ENCODE measurements at regions not wholly inside any gene's neighbourhood (a gene's known extent, or its start where the extent isn't known, plus 50 kb on each side); places are given as distances from the start of the nearest gene placed in this dataset.

DNA sequence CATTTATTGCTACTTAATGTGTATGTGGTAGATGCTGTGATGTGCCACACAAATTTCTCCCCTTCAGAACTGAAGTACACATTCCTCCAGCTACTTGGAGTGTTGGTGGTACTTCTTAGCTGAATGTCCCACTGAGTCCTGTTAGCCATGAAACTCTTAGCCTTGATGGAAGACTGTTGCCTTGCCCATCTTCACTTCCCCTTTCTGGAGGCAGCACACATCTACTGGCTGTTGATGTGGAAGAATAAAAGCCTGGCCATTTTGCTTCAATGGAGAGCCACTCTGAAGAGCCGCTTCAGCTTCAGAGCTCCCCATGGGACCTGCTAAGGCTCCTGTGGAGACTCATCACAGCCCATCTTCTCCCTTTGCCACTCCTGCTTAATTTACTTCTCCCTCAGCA lies 157.7 kb upstream of the PITX2 start:
- DNase-seq = no peak

DNA sequence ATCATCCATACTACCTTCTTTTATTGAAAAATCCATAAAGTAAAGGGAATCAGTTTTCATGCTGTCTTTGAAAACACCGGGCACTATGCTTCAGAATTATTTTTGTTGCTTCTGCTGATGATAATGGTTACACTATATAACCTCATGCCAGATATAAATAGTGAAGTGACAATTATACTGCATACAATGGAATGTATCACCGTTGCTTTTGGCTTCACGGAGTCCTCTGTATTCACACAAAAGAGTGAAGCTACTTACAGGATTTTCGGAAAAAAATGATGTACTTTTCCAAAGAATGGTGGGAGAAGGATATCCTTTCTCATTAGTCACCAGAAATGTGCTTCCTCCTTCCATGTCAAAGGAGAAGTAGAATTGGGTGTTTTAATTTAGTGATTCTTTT lies 159.1 kb upstream of the PITX2 start:
- no peak for DNase-seq

DNA sequence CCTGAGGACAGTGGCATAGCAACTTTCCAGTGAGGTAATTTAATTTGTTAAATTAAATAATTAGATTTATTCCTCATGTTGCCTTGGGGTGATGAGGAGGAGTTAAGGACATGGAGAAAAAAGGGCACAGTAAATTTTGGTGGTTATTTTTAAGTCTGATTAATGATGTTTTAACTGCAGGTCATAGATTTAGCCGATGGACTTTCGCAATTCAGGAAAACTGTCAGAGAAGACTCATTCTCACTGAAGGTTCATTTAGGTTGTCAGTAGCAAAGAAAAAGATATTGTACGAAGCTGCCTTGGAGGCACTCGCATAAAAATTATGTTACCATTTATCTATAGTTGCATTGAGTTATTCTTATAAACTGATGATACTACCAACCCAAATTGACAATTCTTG lies 164.2 kb upstream of the PITX2 start:
- DNase-seq = no peak

DNA sequence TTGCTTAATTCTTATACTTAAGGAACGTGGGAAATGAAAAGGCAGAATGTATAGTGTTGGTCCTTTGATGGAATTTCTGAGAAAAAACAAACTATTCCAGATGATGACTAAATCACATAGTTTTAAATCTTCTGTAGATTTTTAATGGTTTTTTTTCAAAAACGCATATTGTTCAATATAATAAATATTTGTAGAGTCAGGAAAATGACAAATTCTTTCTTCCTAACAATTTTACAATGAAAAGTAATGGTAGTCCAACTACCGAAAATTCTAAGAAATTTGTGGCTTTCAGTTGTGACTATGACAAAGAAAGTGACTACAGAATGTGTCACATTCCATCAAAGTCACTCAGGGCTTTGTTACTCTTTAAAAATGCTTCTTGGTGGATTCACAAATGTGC lies 164.8 kb upstream of the PITX2 start:
- no peak for DNase-seq

DNA sequence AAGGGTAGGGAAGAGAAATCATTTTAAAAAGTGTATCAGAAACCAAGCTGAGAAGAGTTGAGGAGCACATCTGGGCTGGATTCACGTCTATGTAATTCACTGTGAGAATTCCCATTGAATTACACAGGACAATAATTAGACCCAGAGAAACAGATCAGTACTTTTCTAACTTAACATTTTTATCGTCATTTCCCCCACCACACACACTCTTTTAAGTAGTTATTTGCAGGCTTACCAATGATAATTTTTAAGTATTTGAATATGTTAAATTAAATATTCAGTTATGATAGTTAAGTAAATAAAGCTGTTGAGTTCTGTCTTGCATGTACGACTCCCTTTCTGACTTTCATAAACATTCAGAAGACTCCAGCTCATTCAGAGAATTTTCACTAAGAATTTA lies 165.4 kb upstream of the PITX2 start:
- DNase-seq = no peak

DNA sequence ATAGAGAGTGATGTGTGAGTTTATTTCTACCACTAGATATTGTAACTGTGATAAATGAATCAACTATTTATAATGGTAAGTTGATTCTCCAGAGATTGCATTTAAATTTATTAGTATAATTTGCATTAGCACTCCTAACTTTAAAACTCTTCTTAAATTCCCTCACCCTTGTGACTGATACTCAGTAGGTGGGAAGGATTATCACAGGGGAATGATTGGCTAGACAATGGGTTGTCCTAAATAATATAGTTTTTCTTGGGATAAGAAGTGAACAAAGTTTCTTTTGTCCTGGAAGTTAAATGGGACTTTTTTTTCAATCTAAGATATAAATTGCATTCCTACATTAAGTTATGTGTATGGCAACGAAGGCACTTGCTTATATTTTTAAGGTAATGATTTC lies 169.2 kb upstream of the PITX2 start:
- DNase-seq = no peak

DNA sequence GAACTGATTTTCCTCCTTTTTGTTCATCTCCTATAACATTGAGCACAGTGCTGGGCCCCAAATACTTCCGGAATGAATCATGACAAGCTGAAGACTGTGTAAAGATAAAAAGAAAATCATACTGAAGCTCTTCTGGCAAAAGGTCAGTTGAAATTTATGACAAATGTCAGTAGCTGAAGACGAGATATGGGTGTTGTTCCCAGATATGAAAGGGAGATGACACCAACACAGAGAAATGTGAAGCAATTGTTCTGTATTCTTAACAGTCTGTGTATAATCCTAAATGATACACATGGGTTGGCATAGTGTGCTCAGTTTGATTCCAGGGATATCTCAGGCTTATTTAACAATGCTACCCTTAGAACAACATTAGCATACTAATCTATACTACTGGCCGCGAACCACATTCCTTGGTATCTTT lies 170.5 kb upstream of the PITX2 start:
- DNase-seq = no peak

DNA sequence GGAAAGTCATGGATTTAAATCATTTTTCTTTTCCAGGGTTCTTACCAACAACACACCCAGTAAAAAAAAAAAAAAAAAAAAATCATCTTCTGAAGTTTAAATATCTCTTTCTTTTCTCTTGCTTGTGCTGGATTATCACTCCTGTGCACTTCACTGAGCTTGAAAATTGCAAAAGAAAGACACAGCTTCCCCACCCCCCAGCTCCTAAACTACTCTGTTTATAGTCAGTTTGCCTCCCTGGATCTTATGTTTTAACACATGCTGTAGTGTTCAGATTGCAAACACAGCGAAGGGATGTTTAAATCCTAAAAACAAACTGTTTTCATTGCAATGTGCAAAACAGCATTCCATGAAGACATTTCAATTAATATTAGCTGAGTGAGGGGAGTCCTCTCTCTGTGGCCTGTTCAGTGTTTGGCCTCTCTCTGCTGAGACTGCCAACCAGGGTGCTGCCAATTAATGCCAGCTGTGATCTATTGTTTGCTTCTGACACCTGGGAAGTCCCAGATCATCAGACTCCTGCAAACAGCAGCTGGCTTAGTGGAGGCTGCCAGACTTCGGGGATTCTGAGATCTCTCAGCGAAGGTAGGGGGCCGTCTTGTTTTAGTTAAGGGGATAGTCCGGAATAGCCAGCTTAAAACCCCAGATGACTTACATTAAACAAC lies 171.1 kb upstream of the PITX2 start:
- no peak for DNase-seq

DNA sequence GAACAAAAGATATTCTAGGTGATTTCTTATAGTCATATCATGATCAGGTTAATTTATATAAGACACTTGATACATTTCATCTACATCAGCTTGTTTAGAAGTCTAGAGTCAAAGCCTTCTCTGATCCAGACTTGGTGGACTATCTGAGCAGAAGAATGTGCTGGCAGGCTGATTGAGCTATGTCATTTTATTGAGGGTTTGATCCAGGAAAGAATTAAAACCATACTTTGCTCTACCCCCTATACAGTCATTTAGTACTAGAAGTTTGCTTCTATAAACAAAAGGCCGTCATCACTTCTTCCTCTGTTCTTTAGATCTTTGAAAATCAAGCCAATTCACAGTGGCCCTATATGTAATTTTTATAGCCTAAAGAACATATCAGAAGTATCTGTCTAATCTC lies 173.1 kb upstream of the PITX2 start:
- no peak for DNase-seq

DNA sequence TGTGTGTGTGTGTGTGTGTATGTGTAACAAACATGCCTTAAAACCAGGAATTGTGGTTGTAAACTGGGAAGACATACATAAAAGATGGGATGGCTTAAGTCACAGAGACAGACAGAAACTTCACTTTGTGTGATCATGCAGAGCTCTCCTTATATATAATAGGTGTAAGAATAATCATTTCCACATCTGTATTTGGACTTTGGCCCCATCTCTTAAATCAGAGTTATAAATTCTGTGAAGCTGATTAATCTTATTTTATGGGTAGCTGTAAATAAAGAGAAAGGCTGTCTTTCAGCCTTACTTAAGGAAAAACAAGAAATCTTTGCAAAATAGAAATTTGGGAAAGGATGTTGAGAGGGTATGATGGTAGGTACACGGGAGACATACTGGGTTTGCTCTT lies 174.6 kb upstream of the PITX2 start:
- no peak for DNase-seq

DNA sequence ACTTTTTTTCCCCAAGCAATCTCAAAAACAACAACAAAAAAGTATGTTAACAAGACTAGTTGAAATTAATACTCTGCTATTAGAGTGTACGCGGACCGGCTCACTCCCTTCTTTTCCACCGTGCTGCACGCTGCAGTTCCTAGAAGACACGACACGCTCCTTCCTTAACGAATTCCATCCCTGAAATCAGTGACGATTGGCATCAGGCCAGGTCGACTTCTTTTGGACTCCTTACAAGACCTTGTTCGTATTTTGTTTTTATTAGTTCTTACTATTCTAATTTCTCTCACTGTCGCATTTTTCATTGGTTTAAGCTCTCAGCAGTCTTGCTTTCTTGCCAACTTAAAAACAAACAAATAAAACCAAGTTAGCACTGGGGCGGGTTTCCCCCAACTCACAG lies 175.8 kb upstream of the PITX2 start:
- DNase-seq = no peak

DNA sequence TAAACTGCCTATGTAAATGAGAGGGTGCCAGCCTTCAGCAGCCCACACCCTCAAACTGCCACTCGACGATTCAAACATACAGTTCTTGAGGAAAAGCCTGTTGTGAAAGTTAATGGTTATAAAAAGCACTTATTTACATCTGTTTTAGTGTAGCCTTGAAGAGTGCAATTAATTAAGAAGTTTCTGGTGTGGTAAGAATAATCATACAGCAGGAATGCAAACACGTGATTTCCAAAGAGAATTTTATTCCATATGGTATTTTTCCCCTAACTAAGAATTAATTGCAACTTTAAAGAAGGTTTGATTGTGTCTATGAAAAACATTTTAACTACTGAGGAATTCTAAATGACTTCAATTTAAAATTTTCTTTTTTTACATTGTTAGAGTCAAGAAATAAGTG lies 176.3 kb upstream of the PITX2 start:
- no peak for DNase-seq

DNA sequence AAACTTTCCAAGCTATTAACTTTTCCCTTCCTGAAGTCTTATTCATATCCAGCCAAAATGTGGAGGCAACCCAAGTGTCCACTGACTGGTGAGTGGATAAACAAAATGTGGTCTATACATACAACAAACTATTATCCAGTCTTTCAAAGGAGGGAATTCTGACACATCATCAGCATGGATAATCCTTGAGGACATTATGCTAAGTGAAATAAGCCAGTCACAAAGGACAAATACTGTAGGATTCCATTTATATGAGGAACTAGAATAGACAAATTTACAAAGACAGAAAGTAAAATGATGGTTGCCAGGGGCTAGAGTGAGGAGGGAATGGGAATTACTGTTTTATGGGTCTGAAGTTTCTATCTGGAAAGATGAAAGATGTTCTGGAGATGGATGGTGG lies 178.7 kb upstream of the PITX2 start:
- no peak for DNase-seq

DNA sequence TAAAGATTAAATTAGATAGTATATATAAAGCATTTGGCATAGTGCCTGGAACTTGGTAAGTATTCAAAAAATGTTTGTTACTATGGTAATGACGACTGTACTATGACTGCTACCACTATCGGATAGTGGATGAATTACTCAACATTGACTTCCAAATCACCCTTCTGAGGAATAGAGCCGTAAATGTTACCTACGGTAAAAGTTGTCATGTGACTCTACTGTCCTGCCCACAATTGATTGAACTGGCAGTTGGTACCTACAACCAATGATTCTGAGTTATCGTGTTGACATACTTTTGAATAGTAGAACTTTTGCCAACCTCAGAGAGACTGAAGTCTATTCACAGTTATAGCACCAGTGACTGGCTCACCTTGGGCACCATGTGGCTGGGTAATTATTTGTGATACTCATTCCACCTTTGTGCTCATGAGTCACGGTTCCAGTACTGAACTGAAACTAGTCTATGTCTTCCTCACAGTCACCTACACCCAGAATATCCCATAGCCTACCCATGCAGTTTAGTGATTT lies 185.5 kb upstream of the PITX2 start:
- DNase-seq = no peak

DNA sequence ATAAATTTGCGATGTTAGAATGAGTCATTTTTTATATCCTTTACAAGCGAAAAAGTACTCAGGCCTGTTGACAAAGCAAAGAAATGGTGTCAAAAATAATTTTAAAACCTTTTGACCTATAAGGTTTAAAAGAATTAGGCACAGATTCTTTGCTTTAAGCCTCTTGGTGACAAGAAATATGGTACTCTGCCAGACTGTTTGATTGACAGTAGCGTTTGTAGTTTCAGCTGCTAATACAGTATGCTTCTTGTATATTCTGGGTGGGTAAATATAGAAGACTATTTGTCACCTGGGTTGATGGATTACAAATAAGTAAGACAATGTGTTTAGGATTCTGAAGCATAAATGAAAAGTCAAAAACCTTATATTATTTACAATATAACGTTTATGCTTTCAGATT lies 193.1 kb upstream of the PITX2 start:
- no peak for DNase-seq

DNA sequence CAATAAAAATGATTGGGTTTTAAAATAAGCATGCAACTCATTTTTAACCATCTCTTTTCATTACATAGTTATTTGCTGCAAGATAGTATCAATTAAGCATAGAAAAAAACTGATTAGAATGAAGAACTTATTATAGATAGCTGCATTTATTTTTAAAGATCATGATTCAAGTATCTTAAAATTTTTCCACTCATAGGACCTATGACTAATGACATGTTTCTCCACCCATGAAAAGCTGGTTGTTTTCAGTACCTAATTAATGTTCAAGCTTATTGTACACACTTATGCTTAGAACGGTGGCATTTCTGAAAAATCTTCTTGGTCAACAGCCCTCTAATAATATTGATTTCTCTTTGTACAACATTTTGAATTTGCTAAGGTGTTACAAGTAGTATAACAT lies 193.5 kb upstream of the PITX2 start:
- DNase-seq = no peak

DNA sequence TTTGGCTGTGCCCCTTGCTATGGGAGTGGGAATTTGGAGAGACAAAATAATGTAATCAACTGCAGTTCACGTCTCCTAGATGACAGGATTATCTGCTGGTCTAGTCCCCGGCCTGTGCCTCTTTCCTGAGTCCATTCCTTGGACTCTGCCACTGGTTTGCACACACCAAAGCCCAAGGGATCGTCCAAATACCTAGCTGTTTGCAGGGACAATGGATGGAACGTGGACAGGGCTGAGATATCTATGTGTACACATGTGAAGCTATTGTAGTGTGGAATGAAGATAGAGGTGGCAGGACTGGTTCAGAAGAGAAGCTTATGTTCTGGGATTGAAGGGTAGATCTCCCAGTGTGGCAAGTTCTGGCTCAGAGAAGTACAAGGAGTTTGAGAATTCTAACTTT lies 198.3 kb upstream of the PITX2 start:
- no peak for DNase-seq

DNA sequence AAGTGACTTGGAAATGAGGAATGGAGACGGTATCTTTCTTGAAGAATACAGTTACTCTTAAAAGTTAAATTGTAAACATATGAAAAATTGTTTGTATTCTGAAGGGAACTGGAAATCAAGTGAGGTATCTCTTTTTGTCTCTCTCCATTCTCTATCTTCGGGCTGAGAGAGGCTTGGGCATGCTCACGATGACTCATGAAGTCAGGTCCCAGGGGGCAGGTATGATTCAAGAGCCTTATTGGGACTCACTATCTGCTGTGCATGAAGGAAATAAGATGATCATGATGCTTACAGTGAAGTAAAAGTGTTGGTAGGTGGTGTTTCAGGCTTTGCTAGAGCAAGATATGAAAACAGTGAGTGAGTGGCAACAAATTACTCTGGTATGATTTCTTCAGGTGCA lies 200.4 kb upstream of the PITX2 start:
- no peak for DNase-seq

DNA sequence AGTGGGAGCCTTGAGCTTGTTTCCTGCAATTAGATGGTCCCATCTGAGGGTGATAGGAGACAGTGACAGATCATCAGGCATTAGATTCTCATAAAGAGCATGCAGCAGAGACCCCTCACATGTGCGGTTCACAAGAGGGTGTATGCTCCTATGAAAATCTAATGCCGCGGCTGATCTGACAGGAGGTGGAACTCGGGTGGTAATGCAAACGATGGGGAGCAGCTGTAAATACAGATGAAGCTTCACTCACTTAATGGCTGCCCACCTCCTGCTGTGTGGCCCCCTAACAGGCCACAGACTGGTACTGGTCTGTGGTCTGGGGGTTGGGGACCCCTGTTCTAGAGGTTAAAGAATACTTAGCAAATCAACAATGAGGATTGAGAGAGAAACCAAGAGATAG lies 201.5 kb upstream of the PITX2 start:
- no peak for DNase-seq

DNA sequence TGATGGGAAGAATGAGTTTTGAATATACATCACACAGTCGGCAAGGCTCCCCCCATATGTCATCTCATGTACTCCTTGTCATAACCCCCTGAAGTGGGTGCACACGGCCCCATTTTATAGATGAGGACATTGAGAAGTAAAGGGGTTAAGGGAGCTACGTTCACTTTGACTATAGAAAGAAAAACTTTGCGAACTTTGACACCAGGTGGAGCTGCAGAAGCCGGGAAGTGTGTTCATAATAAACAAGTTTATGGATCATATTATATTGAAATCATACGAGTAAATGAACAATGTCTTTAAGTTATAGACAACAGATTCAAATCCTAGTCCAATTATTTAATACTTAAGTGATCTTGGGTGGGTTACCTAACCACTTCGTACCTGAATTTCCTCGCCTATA lies 203.8 kb upstream of the PITX2 start:
- DNase-seq = no peak

DNA sequence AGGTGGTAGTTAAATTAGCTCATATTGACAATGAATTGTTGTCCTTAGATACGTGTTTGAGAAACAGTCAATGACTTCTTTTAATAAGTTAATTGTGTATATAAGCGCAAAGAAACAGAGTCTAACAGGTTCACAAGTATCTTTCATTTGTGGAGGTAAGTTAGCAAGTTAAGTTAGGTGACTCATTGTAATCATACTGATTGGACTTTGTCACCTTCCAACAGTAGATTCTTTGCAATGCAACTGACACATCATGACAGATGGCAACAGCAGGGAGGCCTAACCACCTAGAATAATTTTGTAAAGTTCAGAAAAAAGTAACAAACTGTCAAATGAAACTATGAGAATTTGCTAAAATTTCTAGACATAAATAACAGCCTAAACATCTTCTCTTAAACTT lies 207.6 kb upstream of the PITX2 start:
- DNase-seq = no peak

DNA sequence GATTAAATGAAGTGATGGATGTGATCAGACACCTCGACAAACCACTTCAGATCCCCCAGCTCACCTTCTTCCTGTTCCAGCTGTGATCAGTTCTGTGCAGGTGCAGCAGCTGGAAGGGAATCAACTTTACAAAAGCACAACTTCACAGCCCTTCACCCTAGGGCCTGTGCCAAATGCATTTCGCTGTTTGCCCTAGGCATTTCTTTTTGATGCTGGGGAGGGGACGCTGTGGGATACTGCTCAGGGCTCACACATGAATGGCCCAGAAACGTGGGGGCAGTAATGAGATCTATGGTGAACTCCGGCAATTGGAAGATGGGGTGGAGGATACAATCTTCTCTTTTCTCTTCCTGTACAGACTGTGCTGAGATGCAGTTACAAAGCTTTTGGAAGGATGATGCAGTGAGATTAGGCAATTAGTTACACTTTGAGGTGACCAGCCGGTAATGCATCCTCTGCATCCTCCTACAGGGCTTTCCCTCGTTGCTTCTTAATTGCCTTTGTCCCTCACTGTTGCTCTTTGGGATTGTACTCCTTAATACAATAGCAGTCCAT lies 215.1 kb upstream of the PITX2 start:
- DNase-seq = no peak

DNA sequence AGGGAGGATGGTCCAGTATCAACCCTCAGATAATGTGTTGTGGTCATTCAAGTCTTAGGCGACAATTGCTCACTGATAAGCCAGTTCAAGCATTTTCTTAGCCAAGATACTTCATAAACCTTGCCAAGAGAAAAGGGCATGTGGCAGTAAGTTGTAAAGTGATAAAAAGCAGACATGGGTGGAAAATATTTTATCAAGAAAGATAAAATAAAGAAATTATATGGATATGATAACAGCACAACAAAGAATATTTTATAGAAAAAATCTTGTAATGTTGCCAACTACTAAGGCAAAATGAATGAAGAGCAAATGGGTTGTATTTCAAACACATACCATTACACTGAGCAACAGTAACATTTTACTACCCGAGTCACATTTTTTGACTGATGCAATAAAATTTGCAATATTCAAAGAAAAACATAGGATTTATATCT lies 217.4 kb upstream of the PITX2 start:
- DNase-seq = no peak

DNA sequence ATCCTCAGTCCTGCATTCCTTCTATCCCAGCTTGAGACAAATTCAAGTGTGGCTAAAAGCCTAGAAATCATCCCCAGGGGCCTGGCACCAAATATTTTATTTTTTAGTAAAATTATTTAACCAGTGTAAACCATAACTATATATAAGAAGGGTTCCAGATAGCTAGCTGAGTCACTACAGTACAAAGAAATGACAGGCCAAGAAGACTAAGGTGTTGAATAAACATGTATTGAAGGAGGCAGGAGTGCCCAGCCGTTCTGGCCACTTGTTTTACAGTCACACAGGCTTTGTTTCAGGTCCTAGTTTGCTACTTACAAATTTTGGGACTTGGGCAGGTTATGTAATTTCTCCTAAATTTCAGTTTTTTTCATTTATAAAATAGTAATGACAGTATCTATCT lies 225.9 kb upstream of the PITX2 start:
- DNase-seq = no peak

DNA sequence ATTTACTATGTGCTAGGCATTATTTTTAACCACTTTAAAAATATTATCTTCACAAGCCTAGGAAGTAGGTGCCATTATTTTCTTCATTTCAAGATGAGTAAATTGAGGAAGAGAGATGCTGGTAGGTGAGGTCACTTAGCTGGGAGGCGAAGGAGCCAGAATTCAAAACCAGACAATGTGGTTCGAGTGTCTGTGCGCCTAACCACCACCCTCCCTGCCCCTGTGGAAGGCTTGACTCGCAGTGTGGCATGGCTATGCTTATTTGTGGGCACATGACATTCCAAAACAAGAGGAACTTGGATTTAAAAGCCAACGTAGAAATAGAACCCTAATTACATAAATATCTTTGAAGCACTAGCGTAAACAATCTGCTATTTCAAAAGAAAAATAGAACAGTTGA lies 226.6 kb upstream of the PITX2 start:
- DNase-seq = no peak
